GM18909 (cell line): ENCODE measurements at regions not wholly inside any gene's neighbourhood (a gene's known extent, or its start where the extent isn't known, plus 50 kb on each side); places are given as distances from the start of the nearest gene placed in this dataset.
"Not testable (repeated sequence)": the region's sequence is repeated elsewhere in the genome, so short reads cannot be mapped to it uniquely, and the experiment has no call there.

Experiments
- ATAC-seq: cut with Tn5 transposase; IDR thresholded peaks from one replicate; pipeline ENCODE4 v1.9.1; 2021; ENCODE audit warnings: mild to moderate bottlenecking; ENCODE audit not compliant: unreplicated experiment, poor library complexity

DNA sequence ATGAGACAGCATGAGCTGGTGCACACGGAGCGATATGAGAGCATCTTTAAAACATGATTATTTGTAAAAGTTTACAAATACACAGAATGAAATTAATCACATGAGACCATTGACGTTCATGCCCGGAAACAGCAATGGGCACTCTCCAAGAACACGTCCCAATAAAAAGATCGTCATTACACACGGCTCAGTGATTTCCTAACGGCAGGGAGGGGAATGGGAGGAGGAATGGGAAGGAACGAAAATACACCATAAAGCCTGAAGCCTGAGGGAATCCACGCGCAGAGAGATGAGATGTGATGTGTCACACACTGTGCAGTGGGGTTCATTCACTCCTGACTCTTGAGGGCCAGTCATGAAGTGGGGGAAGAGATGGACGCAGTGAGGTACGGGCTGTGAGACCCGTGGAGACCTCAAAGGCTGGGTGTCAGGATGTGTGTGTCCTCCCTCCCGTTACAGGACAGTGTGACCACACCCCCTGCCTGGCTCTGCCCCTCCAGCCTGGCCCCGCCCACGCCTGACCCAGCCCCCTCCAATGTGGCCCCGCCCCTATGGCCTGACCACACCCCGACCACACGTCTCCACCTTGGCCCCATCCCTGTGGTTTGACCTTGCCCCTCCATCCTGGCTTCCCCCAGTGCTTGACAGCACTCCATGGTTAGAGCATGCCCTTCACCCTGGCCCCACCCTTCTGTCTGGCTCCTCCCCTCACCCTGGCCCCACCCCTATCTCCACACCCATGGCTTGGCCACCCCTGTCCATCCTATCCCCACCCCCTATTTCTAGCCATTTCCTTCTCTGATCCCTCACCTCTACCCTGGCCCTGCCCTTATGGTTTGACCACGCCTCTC is 270.5 kb upstream of the SFSWAP start:
- not testable (repeated sequence) for ATAC-seq

DNA sequence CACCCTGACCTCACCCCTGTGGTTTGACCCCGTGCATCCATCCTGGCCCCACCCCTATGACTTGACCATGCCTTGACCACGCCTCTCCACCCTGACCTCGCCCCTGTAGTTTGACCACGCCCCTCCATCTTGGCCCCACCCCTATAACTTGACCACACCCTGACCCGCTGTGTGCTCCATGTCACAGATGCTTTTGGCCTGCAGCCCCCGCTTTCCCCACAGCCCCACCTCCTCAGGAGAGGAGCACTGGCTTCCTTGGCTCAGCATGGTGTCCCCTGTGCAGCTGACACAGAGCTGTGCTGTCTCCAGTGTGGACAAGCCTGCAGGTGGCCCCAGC is 269.9 kb upstream of the SFSWAP start:
- ATAC-seq = no peak

DNA sequence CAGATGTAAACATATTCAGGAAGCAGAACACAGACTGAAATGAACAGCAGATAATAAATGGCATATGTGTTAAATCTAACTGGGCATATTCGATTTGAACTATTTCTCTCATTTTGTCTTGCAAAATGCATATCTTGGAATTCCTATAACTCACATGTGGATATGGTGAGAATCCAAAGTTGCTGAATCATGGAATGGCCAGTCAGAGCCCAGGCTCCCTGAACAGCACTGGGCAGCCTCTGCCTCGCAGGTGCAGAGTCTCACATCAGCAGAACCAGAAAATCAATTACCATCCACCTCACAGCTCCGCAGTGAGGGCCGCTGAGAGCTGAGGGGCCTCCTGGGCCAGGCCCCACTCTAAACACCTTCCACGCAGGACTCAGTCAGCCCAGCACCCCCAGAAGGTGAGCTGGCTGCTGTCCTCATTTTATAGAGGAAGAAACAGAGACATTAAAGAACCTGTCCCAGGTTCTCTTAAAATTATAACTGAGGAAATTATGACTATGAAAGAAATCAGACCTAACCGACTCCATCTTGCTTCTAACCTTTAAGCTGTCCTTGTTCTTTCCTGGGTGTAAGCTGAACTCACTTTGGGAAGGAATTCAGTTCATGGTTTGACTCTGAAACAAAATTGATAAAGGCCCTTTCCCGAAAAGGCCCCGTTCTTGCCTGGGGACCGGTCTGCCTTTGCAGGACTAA is 269.1 kb upstream of the SFSWAP start:
- no peak for ATAC-seq

DNA sequence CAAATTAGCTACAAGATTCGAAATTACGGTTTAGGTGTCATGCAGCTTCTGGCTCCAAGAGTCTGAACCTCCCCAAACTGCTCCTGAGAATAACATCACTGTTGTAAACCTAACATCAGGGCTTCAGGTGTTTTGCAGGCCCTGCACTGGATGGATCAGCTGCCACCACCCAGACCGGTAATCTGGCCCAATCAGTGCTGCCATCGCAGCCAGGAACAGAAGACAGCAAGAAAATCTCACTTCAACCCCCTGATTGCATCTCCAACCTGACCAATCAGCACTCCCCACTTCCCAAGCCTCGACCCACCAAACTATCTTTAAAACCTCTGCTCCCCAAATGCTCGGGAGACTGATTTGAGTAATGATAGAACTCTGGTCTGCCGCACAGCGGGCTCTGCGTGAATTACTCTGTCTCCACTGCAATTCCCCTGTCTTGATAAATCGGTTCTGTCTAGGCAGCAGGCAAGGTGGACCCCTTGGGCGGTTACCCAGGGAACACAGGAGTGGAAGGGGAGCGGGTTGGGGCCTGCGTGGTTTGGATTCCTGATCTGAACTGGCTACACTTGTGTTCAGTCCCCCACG is 268.5 kb upstream of the SFSWAP start:
- ATAC-seq = no peak

DNA sequence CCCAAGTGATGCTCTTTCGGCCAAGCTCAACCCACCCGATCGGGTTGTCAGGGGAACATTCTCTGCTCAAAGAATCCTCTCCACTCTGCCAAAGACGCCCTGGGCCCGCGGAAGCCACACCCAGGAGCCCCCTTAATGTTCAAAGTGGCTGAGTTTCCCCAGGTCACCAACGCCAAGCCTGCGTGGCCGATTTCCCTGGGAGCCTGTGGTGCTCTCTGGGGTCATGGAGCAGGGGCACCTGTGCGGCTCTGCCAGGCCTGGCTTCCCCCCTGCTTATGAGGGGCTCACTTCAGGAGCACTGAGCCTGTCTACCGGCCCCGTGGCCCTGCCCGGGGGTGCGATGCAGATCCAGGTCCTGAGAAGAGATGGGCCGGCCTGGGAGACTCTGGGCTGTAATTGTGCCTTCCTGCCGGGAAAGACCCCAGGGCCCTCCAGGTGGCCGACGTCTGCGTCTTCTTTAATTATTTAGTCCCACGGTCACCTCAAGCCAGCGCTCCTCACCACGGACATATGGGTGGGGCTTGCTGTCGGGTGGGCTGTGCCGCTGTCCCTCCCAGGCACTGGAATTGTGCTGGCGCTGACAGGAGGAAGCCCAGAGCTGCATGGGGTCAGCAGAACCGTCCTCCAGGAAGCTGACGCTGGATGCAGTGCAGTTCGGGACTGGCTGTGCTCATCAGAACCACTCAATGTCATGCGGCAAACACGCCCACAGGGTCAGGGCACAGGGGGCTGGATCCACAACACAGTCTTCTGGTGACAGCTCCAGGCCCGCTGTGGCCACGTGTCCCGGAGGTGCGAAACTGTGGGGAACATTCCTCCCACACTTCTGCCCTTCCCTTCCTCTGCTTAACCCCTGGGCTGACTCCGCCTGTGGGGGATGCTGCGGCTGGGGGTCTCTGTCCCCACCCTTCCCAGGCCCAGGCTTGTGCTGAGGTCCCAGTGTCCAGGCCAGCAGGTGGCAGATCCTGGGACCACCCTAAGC is 267.6 kb upstream of the SFSWAP start:
- ATAC-seq = no peak

DNA sequence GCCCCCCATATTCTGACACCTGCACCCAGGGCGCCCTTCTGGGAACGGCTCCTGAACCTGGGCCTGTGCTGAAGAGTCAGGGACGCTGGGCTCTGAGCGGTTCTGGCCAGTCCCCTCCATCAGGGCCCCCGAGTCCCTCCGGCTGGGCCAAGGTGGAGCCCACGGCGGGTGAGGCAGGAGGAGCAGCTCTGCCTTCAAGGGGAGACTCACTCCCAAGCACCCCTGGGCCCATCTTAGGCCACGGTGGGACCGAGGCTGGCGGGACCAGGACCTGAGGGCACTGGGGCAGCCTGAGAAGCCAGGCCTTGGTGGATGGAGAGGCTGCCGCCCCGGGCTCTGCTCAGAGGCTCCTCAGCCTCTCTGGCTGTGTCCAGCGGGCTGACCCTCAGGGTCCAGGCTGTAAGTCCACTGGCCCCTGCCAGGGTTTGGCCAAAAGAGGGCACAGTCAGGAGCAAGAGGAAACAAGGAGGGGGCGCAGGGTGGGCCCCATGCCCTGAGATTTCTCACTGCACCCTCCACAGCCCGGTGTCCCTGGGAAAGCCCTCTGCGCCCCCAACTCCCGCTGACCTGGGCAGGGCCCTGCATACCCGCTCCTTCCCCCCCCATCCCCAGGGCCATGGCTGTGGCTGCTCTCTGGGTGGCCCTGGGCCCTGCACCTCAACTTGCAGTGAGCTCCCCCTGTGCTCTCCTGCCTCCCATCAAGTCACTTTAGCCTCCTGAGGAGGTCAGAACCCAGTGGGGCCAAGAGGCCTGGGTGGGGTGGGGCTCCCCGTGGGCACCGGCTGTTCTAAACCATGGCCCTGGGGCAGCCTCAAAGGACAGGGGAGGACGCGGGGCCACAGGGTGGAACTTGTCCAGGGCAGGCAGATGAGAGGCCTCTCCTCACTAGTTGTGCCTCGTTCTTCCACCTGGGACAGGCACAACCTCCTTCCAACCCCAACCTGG is 266.4 kb upstream of the SFSWAP start:
- no peak for ATAC-seq

DNA sequence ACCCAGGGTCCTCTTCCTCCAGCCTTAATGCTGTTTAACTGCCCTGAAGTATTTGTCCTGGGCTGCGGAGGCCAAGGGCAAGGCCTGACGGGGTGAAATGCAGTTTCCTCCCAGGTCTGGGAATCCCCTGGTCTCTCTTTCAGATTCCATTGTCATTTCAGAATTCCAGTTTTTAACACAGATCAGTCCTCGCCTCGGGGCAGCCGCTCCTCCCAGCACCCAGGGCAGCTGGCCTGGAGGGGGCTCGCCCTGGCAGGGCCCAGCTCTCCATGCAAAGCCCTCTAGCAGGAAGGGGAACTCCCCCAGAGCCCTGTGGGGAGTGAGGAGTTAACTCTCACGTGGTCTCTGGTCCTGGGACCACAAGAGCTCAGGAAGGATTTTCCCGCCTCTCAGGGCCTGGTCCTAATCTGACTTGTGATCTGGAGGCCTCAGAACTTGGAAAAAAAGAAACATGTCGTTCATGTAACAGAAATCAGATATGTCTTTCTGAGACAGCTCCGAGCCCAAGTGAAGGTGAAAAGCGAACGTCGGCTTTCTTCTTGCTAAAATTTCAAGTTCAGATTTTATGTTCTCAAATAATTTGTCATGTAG is 265.6 kb upstream of the SFSWAP start:
- ATAC-seq = no peak

DNA sequence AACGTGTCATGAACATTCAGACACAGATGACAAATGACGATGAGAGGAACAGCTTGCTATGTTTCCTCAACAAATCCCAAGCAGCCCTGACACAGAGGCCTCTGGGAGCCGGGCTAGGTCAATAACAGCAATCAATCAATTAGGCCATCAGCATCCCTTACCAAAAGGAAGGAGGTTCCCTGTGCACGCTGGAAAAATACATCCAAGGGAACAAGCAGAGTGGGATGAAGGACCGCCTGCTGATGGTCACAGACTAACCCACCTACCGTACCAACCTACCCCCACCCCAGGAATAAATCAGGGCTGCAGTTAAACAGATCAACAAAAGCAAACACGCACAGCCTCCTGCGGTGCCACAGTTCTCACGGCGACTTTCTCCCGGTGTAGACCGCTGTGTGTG is 265.1 kb upstream of the SFSWAP start:
- no peak for ATAC-seq

DNA sequence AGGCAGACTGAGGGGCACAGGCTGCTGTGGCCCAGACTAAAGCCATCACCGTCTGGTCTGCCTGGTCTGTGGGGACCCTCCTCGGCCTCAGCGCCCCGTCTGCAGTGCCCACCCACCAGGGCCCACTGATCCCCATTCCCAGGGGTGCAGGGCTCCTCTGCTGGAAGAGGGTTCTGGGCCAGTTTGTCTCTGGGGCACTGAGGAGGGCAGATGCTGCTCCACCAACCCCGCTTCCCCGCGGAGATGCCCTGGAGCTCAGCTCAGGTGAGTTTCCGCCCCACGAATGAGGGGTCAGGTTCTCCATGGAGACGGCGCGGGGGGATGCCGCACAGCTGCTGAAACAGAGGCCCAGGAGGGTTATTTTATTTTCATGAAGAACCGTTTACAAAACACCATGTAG is 263.3 kb upstream of the SFSWAP start:
- ATAC-seq = not testable (repeated sequence)

DNA sequence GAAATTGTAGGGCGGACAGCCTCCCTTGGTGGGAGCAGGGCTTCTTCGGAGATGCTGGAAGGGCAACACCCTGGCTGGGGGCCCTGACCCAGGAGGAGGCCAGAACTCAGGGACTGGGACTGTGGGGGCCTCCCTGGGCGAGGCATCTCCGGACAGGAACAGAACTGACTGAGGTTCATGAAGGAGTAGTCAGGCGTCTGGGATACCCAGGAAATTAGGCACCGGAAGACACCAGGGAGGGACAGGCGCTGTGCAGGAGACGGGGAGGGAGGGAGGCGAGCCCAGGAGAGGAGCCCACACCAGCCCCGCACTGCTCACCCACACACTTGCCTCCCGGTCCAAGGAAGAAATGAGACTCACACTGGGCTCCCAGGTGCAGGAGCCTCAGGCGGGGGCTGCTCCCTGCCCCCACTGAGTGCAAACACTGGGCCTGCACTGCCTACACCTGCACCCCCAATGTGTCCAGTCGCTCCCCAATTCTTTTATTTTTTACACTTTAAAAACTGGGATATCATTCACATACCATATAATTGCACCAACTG is 262.6 kb upstream of the SFSWAP start:
- ATAC-seq = no peak

DNA sequence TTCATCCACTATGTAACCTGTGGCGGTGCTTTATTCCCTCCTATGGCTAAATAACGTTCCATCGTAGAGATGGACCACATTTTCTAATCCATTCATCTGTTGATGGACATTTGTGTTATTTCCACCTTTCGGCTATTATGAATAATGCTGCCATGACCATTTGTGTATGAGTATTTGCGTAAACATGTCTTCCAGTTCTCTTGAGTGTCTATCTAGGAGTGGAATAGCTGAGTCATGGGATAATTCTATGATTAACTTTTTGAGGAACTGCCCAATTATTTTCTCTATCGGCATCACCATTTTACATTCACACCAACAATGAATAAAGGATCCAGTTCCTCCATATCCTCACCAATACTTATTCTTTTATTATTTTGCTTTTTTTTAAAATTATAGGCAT is 261.9 kb upstream of the SFSWAP start:
- ATAC-seq = no peak

DNA sequence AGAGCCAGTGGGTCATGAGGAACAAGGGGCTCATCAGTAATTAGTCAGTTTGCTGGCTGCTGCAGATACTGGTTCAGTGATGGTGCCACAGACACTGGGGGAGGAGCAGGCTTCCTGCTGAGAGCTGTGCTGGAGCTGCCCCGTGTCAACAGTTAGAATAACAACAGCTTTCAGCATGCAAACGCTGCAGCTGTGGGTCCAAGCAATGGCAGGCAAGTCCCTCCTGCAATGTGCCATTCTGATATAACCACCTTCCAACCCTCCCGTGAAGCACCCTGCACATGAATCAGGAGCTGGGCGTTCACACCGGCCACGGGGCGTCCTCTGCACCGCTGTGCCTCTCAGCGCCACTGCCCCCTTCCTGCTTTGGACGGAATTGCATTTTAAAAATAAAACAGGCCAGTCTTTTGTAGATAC is 258.4 kb upstream of the SFSWAP start:
- no peak for ATAC-seq

DNA sequence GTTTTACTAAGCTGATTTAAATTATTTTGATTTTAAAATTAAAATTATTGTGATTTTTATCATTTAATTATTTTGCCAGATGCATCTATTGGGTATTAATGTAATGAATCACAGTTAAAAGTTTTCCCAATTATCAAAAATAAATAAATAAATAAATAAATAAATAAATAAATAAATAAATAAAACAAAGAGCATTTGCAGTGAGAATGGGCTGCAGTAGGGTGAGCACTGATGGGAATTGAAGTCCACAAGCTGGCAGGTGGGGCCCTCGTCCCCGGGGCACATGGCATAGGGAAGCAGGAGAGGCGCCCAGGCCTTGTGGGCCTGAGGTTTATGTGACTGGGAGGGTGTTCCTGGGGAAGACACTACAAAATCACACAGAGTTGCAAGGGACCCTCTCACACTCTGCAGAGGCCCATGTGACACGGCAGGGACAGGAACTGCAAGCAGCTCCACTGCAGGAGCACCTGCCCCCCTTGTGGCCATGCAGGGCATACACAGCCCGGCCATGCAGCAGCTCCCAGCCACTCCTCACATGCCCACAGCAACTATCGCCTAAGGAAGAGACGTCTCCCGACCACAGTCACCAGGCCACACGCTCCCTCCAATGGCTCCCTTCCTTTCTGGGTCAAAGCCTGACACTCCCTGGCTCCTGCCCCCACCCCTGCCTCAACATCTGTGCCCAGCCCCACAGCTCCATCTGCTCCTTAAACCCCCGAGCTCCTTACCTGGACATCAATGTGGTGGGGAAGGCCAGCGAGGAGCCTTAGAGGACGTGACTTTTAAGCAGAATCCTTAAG is 256.3 kb upstream of the SFSWAP start:
- peak; percentile 96 for ATAC-seq

DNA sequence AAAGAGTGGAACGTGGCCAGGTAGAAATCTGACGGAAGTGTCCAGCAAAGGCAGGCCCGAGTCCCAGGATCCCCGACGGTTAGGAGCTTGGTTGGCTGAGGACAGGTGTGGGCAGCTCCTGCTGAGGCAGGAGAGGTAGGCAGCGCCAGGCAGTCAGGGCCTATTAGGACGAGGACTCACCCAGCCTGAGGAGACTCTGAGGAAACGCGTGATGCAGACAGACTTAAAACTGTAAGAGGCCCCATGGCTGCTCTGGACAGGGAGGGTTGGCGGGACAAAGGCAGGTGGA is 255.7 kb upstream of the SFSWAP start:
- no peak for ATAC-seq

DNA sequence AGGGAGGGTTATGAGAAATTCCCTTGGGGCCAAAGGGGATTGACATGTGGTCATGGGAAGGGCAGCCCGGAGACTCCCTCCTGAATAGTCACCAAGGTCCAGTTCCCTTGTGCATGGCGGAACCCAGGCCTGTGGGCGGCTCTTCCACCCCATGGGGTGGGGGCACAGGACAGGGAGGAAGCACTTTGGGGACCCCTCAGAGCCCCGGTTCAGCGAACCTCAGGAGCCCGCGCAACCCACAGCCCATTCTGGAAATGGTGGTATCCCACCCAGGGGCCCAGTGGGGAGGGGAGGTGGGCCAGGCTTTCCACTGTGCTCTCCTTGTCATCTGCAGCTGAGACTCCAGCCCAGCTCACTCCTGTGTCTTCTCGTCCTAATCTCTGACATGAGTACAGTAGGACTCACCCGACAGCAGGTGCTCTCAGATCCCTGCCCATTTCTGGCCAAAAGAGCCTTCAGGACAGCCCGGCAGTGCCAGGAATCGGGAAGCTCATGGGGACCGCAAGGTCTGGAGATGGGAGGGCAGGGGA is 255.2 kb upstream of the SFSWAP start:
- no peak for ATAC-seq

DNA sequence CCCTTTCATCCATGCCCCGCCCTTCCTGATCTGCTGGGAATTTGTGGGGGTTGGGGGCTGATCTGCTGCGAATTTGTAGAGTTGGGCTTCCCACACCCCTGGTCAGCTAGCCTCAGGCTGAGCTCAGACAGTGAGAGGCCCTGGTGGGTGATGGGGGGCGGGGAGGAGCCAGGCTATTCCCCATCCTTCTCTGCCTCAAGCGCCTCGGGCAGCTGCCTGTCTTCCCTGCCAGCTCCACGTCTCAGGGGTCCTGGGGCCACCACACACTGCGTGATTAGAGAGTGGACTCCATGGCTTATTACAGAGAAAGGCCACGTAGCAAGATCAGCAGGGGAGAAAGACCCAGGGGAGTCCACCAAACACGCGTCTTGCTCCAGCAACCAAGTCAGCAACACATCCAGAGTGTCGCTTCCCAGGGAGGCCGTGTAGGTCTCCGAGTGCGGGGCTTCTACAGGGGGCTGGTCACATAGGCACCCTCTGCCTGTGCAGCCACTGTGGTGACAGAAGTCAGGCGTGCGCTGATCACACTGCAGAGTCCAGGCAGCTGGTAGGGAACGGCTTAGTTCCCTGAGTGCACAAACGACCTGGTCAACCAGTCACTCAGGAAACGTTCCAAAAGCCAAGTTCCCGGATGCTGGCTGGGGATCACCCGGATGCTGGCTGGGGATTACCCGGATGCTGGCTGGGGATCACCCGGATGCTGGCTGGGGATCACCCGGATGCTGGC is 254.4 kb upstream of the SFSWAP start:
- ATAC-seq = no peak

DNA sequence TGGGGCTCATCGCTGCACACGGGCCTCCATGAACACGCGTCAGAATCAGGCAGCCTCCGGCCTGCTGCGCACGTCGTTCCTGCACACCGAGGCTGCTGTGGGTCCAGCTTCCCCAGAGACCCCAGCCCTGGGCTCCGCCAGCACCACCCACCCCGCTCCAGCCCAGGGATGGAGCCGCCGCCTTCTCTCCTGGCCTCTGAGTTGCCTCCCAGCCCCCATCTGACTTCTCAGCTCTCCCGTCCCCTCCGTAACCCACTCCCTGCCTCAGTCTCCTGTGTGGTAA is 253.9 kb upstream of the SFSWAP start:
- ATAC-seq = no peak
